Hematopoietic multipotent progenitor cell treated with erythropoietin and hydrocortisone succinate and interleukin-3 and kit ligand, for 4 days (in vitro differentiated cells): ENCODE measurements at regions not wholly inside any gene's neighbourhood (a gene's known extent, or its start where the extent isn't known, plus 50 kb on each side); places are given as distances from the start of the nearest gene placed in this dataset.

ENCODE experiments used
- DNase-seq: peaks from one replicate; pipeline ENCODE4 v3.0.0-alpha.2; 2015

DNA sequence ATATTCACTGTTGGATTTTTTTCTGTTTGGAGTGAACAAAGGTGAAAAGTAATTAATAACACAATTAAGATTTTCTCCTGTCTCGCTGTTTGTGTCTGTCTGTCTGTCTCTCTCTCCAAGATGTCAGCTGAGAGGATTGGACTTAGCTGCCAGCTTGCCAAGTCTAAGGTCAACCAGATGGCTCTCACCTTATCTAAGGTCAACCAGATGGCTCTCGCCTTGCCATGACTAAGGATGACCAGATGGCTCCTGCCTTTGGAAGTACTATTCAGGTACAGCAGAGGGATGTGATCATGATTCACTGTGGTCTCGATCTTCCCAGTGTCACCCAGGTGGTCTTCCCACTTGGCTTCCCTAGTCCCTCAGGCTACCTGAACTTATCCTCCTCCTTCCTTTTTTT, 1436.4 kb downstream of the UQCRFS1 start:
- DNase-seq, result no peak

DNA sequence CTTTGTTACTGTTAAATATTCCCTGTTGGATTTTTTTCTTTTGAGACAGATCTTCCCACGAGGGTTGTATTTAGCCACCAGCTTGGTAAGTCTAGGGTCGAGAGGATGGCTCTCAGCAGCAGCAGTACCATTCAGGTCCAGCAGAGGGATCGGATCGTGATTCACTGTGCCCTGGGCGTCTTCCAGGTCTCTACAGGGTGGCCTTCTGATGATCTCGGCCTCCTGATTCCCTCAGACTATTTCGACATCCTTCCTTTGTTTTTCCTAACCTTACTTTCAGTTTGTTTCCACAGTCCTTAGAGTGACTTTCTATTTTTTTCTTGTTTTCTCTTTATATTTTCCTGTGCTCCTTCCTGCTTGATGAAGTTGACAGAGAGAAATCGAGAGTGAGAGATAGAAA, 1436.9 kb downstream of the UQCRFS1 start:
- DNase-seq, result peak; percentile 42

GRCh38 chr19:27775395-27775794, 1437.6 kb downstream of the UQCRFS1 start:
- DNase-seq, result peak; percentile 30

DNA sequence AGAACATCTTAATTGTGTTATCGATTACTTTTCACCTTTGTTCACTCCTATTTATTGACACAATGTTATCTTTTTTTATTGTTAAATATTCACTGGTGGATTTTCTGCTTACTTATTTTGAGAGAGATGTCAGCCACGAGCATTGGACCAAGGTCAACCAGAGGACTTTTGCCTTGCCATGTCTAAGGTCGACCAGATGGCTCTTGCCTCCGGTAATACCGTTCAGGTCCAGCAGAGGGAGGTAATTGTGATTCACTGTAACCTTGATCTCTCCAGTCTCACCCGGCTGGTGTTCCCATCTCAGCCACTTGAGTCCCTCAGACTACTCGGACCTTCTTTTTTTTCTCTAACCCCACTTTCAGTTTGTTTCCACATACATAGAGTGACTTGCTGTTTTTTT, 1438.1 kb downstream of the UQCRFS1 start:
- DNase-seq, result peak; percentile 70

DNA sequence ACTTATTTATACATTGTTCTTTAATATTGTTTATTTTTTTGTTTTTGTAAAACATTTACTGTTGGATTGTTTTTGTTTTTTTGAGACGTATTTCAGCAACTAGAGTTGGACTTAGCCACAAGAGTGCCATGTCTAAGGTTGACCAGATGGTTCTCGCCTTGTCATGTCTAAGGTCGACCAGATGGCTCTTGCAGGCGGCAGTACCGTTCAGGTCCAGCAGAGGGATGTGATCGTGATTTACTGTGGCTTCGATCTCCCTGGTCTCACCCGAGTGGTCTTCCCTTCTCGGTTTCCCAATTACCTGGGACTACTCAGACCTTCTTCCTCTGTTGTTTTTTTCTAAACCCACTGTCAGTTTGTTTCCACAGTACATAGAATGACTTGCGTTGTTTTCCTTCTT, 1438.6 kb downstream of the UQCRFS1 start:
- DNase-seq, result peak; percentile 41

DNA sequence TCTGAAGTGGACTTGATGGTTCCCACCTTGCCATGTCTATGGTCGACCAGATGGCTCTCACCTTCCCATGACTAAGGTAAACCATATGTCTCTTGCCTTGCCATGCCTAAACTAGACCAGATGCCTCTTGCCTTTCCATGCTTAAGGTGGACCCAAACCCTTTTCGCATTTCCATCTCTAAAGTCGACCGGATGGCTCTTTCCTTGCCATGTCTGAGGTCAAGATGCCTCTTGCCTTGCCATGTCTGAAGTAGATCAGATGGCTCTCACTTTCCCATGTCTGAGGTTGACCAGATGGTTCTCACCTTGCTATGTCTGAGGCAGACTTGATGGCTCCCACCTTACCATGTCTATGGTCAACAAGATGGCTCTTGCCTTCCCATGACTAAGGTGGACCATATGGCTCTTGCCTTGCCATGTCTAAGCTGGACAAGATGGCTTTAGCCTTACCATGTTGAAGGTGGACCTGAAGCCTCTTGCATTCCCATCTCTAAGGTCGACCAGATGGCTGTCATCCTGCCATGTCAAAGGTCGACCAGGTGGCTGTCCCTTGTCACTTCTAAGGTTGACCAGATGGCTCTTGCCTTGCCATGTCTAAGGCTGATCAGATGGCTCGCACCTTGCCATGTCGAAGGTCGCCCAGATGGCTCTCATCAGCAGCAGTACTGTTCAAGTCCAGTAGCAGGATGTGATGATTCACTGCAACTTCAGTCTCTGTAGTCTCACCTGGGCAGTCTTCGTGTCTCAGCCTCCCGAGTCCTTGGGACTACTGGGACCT, 1439.4 kb downstream of the UQCRFS1 start:
- no peak for DNase-seq

DNA sequence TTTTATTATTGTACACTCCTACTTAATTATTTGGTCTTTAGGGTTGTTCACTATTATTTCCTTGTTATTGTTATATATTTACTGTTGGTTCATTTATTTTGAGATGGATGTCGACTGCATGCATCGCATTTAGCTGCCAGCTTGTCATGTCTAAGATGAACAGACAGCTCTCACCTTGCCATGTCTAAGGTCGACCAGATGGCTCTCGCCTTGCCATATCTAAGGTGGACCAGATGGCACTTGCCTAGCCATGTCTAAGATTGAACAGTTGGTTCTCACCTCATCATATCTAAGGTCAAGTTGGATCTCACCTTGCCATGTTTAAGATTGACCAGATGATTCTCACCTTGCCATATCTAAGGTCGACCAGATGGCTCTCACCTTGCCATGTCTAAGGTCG, 1440.9 kb downstream of the UQCRFS1 start:
- DNase-seq, result no peak

DNA sequence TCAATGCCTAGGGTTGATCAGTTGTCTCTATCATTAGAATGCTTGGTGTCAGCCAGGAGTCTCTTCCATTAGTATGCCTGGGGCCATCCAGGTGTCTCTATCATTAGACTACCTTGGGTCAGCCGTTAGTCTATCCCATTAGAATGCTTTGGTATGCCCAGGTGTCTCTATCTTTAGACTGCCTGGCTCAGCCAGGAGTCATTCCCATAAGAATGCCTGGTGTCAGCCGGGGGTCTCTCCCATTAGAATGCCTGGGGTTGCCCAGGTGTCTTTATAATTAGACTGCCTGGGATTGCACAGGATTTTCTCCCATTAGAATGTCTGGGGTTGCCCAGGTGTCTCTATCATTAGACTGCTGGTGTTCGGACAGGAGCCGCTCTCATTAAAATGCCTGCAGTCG, 1442.9 kb downstream of the UQCRFS1 start:
- DNase-seq, result no peak

DNA sequence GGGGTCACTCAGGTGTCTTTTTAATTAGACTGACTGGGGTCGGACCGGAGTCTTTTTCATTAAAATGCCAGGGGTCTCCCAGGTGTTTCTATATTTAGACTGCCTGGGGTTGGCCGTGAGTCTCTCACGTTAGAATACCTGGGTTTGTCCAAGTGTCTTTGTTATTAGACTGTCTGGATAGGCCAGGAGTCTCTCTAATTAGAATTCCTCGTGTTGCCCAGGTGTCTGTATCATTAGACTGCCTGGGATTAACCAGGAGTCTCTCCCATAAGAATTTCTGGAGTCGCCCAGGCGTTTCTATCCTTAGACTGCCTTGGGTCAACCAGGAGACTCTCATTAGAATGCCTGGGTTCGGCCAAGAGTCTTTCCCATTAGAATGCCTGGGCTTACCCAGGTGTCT, 1445.7 kb downstream of the UQCRFS1 start:
- DNase-seq, result no peak

DNA sequence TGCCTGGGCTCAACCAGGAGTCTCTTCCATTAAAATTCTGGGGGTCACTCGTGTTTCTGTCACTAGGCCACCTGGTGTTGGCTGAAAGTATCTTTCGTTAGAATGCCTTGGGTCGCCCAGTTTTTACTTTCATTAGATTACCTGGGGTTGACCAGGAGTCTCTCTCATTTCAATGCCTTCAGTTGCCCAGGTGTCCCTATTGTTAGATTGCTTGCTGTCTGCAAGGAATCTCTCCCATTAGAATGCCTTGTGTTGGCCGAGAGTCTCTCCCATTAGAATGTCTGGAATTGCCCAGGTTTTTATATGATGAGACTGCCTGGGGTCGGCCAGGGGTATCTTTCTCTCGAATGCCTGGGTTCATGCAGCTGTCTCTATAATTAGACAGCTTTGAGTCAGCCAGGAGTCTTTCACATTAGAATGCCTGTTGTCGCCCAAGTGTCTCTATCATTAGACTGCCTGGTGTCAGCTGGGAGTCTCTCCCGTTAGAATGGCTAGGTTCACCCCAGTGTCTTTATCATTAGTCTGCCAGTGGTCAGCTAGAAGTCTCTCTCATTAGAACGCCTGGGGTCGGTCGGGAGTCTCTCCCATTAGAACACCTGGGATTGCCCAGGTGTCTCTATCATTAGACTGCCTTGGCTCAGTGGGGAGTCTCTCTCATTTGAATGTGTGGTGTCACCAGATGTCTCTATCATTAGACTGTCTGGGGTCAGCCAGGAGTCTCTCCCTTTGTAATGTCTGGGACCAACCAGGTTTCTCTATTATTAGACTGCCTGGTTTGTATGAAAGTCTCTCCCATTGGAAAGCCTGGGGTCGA, 1446.8 kb downstream of the UQCRFS1 start:
- no peak for DNase-seq

- DNase-seq, result no peak
Observed at GRCh38 chr19:27765397-27765796, 1447.6 kb downstream of the UQCRFS1 start.

DNA sequence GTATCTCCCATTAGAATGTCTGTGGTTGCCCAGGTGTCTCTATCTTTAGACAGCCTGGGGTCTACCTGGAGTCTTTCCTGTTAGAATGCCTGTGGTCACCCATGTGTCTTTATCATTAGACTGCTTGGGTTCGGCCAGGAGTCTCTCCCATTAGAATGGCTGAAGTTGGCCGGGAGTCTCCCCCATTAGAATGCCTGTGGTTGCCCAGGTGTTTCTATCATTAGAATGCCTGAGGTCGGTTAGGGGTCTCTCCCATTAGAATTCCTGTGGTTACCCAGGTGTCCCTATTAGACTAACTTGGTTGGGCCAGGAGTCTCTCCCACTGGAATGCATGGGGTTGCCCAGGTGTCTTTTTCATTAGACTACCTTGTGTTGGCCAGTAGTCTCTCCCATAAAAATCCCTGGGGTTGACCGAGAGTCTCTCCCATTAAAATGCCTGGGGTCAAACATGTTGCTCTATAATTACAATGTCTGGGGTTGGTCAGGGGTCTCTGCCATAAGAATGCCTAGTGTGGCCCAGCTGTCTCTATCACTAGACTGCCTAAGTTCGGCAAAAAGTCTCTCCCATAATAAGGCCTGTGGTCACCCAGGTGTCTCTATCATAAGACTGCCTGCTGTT, 1448.7 kb downstream of the UQCRFS1 start:
- no peak for DNase-seq

- no peak for DNase-seq
Observed at GRCh38 chr19:27762933-27763332, 1450.0 kb downstream of the UQCRFS1 start.

DNA sequence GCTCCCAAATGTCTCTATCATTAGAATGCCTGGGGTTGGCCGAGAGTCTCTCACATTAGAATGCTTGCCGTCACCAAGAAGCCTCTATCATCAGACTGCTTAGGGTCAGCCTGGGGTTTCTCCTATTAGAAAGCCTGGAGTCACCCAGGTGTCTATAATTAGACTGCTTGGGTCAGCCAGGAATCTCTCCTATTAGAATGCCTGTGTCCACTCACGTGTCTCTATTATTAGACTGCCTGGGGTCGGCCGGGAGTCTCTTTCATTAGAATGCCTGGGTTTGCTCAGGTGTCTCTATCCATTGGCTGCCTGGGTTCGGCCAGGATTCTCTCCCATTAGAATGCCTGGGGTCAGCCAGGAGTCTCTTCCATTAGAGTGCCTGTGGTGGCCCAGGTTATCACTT, 1453.1 kb downstream of the UQCRFS1 start:
- DNase-seq, result no peak

DNA sequence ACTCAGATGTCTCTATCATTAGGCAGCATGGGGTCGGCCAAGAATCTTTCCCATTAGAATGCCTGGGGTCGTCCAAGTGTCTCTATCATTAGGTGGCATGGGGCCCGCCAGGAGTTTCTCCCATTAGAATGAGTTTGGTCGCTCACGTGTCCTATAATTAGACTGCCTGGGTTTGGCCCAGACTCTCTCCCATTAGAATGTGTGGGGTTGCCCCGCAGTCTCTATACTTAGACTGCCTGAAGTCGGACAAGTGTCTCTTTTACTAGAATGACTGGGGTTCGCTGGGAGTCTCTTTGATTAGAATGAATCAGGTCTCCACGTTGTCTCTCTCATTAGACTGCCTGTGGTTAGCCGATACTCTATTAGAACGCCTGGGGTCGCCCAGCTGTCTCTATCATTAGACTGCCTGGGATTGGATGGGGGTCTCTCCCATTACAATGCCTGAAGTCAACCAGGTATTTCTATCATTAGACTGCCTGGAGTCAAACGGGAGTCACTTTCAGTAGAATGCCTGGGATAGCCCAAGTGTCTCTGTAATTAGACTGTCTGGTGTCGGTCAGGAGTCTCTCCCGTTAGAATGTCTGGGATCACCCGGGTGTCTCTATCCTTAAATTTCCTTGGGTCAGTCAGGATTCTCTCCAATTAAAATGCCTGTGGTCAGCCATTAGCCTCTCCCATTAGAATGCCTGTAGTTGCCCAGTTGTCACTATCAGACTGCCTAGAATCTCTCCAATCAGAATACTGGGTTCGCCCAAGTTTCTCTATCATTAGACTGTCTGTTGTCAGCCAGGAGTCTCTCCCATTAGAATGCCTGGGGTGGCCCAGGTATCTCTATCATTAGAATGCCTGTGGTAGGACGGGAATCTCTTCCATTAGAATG, 1454.1 kb downstream of the UQCRFS1 start:
- DNase-seq, result no peak

GRCh38 chr19:27754700-27755099, 1458.3 kb downstream of the UQCRFS1 start:
- DNase-seq, result no peak

- no peak for DNase-seq
Observed at GRCh38 chr19:27753622-27754021, 1459.3 kb downstream of the UQCRFS1 start.

DNA sequence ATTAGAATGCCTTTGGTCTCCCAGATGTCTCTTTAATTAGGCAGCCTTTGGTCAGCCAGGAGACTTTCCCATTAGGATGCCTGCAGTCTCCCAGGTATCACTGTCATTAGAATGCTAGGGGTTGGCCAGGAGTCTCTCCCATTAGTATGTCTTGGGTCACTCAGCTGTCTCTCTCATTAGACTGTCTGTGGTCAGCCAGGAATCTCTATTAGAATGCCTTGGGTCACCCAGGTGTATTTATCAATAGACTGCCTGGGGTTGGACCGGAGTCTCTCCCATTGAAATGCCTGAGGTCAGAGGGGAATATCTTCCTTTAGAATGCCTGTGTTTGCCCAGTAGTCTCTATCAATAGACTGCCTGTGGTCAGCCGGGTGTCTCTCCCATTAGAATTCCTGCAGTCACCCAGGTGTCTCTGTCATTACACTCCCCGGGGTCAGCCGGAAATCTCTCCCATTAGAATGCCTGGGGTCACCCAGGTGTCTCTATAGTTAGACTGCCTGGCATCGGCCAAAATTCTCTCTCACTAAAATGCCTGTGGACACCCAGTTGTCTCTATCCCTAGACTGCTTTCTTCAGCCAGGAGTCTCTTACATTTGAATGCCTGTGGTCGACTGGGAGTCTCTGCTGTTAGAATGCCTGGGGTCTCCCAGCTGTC, 1460.3 kb downstream of the UQCRFS1 start:
- no peak for DNase-seq

GRCh38 chr19:27751044-27751391, 1461.9 kb downstream of the UQCRFS1 start:
- DNase-seq, result no peak

GRCh38 chr19:27750391-27751043, 1462.4 kb downstream of the UQCRFS1 start:
- DNase-seq, result no peak

- DNase-seq, result no peak
Observed at GRCh38 chr19:27748551-27749152, 1464.3 kb downstream of the UQCRFS1 start.
